Endothelial cell of umbilical vein (primary cell): ENCODE measurements at regions not wholly inside any gene's neighbourhood (a gene's known extent, or its start where the extent isn't known, plus 50 kb on each side); places are given as distances from the start of the nearest gene placed in this dataset.

Experiments used
- BruUV-seq: library from RNA; stranded (reverse); fragments of 400-500 nt; replicated peaks from 2 replicates; lab custom pipeline; 2021; lab: Mats Ljungman, UMichigan
- CTCF ChIA-PET: fragments of 300-600, 350-600 bp; sonication (Branson Sonifier 250); formaldehyde crosslinking; loops from one replicate; lab custom pipeline; 2021; ENCODE audit warnings: antibody characterized with exemption, inconsistent platforms; lab: Charles Lee
- POLR2A ChIA-PET: fragments of 300-600, 350-600 bp; sonication (Branson Sonifier 250); formaldehyde crosslinking; loops from one replicate; lab custom pipeline; 2021; ENCODE audit warnings: antibody characterized with exemption, inconsistent platforms; lab: Charles Lee
- DNase-seq: peaks from one replicate; pipeline ENCODE4 v3.0.0-alpha.2; 2011; ENCODE audit warnings: low read depth, low spot score
- FAIRE-seq: peaks from 2 replicates; lab custom pipeline; 2011; peaks lifted over from hg19 to GRCh38; lab: Jason Lieb, UNC
- H2AFZ ChIP-seq: 2 replicates; pipeline ENCODE4 v1.6.0; 2012; ENCODE audit warnings: low read depth, low read length, control low read depth, inconsistent platforms
- H3K27ac ChIP-seq: 2 replicates; pipeline ENCODE4 v1.5.1; 2011; ENCODE audit warnings: low read depth, mild to moderate bottlenecking, control low read depth, low read length, moderate library complexity; ENCODE audit not compliant: insufficient read depth
- H3K27me3 ChIP-seq, 2 experiments: 2 replicates each; pipeline versions ENCODE4 v1.6.0 to v1.6.1; 2011; ENCODE audit warnings: low read length in 2 of 2, mixed read lengths in 1 of 2; ENCODE audit not compliant: control insufficient read depth in 2 of 2, insufficient read depth in 2 of 2
- H3K36me3 ChIP-seq, 2 experiments: 2 replicates in 1 of 2; 3 replicates in 1 of 2; pipeline ENCODE4 v1.5.1; 2011; ENCODE audit warnings: low read length in 2 of 2, mild to moderate bottlenecking in 1 of 2, moderate library complexity in 1 of 2; ENCODE audit not compliant: control insufficient read depth in 2 of 2, insufficient read depth in 2 of 2; ENCODE audit errors: extremely low read depth in 1 of 2
- H3K4me1 ChIP-seq: 3 replicates; pipeline ENCODE4 v1.5.1; 2011; ENCODE audit warnings: mild to moderate bottlenecking, low read length; ENCODE audit not compliant: control insufficient read depth, insufficient read depth; ENCODE audit errors: extremely low read depth
- H3K4me2 ChIP-seq: 2 replicates; pipeline ENCODE4 v1.6.1; 2011; ENCODE audit warnings: low read length, control low read depth, mixed read lengths; ENCODE audit not compliant: insufficient read depth
- H3K4me3 ChIP-seq, 3 experiments: fragments of 200-600 bp in 1 of 3; sonication (generic), shearing (Covaris generic) in 1 of 3; replicated peaks in 1 of 3; 2 replicates each; pipeline ENCODE4 v1.5.1; 2011 to 2016; ENCODE audit warnings: control low read depth in 3 of 3, low read length in 3 of 3, mild to moderate bottlenecking in 2 of 3, inconsistent platforms in 1 of 3, low read depth in 1 of 3, moderate library complexity in 1 of 3; ENCODE audit not compliant: insufficient read depth in 1 of 3
- H3K79me2 ChIP-seq: 2 replicates; pipeline ENCODE4 v1.6.0; 2012; ENCODE audit warnings: low read length, inconsistent platforms; ENCODE audit not compliant: control insufficient read depth, insufficient read depth
- H3K9ac ChIP-seq: replicated peaks from 2 replicates; pipeline ENCODE3; 2011; ENCODE audit warnings: low read length, control low read depth; ENCODE audit not compliant: insufficient read depth; ENCODE audit errors: extremely low read depth
- H3K9me1 ChIP-seq: replicated peaks from 3 replicates; pipeline ENCODE4 v1.6.0; 2011; ENCODE audit warnings: mild to moderate bottlenecking, low read length; ENCODE audit not compliant: control insufficient read depth, insufficient read depth; ENCODE audit errors: extremely low read depth
- H3K9me3 ChIP-seq: replicated peaks from 2 replicates; pipeline ENCODE4 v1.5.1; 2012; ENCODE audit warnings: low read length, inconsistent platforms; ENCODE audit not compliant: control insufficient read depth, insufficient read depth
- H4K20me1 ChIP-seq: replicated peaks from 2 replicates; pipeline ENCODE3; 2011; ENCODE audit warnings: mild to moderate bottlenecking, low read length; ENCODE audit not compliant: control insufficient read depth, insufficient read depth; ENCODE audit errors: extremely low read depth
- EZH2 ChIP-seq: IDR thresholded peaks from 2 replicates; pipeline ENCODE4 v1.6.1; 2012; ENCODE audit warnings: borderline replicate concordance, low read depth, mild to moderate bottlenecking, moderate library complexity, low read length, inconsistent platforms; ENCODE audit not compliant: severe bottlenecking
- FOS ChIP-seq: IDR thresholded peaks from 2 replicates; pipeline ENCODE4 v1.6.1; 2011; ENCODE audit warnings: mild to moderate bottlenecking, low read length, moderate library complexity, borderline replicate concordance; ENCODE audit not compliant: insufficient read depth
- GATA2 ChIP-seq: IDR thresholded peaks from 2 replicates; pipeline ENCODE4 v1.7.0; 2011; ENCODE audit warnings: low read depth, mild to moderate bottlenecking, moderate library complexity, mixed read lengths, low read length; ENCODE audit not compliant: insufficient read length, insufficient read depth
- JUN ChIP-seq: IDR thresholded peaks from 2 replicates; pipeline ENCODE4 v1.6.1; 2011; ENCODE audit warnings: borderline replicate concordance, low read depth; ENCODE audit not compliant: insufficient read length, insufficient read depth
- MYC ChIP-seq: IDR thresholded peaks from one replicate; pipeline ENCODE4 v1.6.1; 2011; ENCODE audit warnings: mild to moderate bottlenecking, low read depth, low read length
- POLR2A ChIP-seq: IDR thresholded peaks from 2 replicates; pipeline ENCODE4 v1.6.1; 2012; ENCODE audit warnings: low read depth, mild to moderate bottlenecking, control low read depth, low read length
- POLR2AphosphoS5 ChIP-seq: IDR thresholded peaks from 2 replicates; pipeline ENCODE4 v1.6.1; 2012; ENCODE audit warnings: low read depth, mild to moderate bottlenecking, control low read depth, low read length, moderate library complexity; ENCODE audit not compliant: insufficient read depth
- dilution Hi-C: fragments of 300-500 bp; cut with MboI; formaldehyde crosslinking; loops from one replicate; pipeline ENCODE4 v1.15.0; 2019; ENCODE audit warnings: low sequenced_read_pairs; ENCODE audit not compliant: extremely low pct_ligation_motif_present
- intact Hi-C: fragments of 100-400 bp; cut with micrococcal nuclease; formaldehyde crosslinking; loops from one replicate; pipeline ENCODE4 v1.10.0; 2022
- TF ChIP-seq, protein P1 (sequence below): IDR thresholded peaks from 2 replicates; pipeline ENCODE4 v1.6.1; 2011; ENCODE audit not compliant: insufficient read depth, insufficient read length
- TF ChIP-seq, protein P2 (sequence below), 2 donors: IDR thresholded peaks; 1 replicate in 1 of 2; 2 replicates in 1 of 2; pipeline ENCODE4 v1.5.1; 2011; ENCODE audit warnings: low read length in 2 of 2, mild to moderate bottlenecking in 2 of 2, moderate library complexity in 2 of 2, control low read depth in 1 of 2, inconsistent platforms in 1 of 2, low read depth in 1 of 2; ENCODE audit not compliant: insufficient read depth in 1 of 2; ENCODE audit errors: extremely low read depth in 1 of 2

DNA sequence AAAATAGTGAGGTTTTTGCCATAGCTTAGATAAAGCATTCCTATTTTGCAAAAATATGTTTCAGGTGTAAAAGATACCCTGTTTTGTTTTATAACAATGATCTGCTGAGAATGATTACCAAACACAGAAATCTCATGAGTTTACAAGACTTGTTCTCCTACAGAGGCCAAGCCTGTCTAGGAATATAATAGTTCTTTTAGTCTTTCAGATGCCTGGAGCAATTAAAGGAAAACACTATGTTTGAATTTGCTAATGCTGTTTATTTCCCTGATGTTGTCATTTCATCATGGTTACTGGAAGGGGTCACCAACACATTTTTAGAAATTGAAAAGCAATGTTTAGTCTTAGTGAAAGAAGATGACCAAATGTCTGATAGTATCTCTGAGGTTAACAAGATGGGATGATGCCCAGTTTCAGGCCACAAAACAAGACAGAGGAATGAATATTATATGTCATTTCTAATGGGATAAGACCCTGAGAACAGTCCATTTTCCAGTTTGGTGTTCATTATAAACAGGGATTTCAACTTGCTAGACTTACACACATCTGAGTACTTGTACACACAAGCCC is 559.9 kb downstream of the INHBA start:
- CTCF ChIA-PET, result no interaction called here
- Histone ChIP-seq H3K4me3 (no peak overlapping the region), H3K4me2 (no peak overlapping the region), H3K9me1 (no peaks in the 10 kb centered on the region), H3K27ac (no peak overlapping the region), H3K79me2 (no peaks in the 10 kb centered on the region), H3K4me1 (no peaks in the 10 kb centered on the region), H3K27me3 (no peaks in the 10 kb centered on the region), H3K9ac (no peak overlapping the region), H3K9me3 (no peaks in the 10 kb centered on the region), H4K20me1 (no peaks in the 10 kb centered on the region), H3K36me3 (no peaks in the 10 kb centered on the region), H2AFZ (no peak overlapping the region)
- DNase-seq, result no peak
- no TSS peak for BruUV-seq
- POLR2A ChIA-PET, result no interaction called here
- intact Hi-C loops, result no loop called here
- TF ChIP-seq POLR2AphosphoS5 (no peak), JUN (no peak), MYC (no peak), FOS (no peak), EZH2 (no peak), POLR2A (no peak), GATA2 (no peak)
- TF ChIP-seq, protein P1, sequence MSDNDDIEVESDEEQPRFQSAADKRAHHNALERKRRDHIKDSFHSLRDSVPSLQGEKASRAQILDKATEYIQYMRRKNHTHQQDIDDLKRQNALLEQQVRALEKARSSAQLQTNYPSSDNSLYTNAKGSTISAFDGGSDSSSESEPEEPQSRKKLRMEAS, result no peak
- TF ChIP-seq, protein P2, sequence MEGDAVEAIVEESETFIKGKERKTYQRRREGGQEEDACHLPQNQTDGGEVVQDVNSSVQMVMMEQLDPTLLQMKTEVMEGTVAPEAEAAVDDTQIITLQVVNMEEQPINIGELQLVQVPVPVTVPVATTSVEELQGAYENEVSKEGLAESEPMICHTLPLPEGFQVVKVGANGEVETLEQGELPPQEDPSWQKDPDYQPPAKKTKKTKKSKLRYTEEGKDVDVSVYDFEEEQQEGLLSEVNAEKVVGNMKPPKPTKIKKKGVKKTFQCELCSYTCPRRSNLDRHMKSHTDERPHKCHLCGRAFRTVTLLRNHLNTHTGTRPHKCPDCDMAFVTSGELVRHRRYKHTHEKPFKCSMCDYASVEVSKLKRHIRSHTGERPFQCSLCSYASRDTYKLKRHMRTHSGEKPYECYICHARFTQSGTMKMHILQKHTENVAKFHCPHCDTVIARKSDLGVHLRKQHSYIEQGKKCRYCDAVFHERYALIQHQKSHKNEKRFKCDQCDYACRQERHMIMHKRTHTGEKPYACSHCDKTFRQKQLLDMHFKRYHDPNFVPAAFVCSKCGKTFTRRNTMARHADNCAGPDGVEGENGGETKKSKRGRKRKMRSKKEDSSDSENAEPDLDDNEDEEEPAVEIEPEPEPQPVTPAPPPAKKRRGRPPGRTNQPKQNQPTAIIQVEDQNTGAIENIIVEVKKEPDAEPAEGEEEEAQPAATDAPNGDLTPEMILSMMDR (IDR thresholded peaks at IDR 0.05; ENCODE audit: extremely low read depth in 1 of 2, insufficient read depth in 1 of 2, low read depth in 1 of 2, low read length in 2 of 2), result no peak
- peak; percentile 8 for FAIRE-seq
- dilution Hi-C loops, result no loop called here
